Neural progenitor cell (in vitro differentiated cells): ENCODE measurements at regions not wholly inside any gene's neighbourhood (a gene's known extent, or its start where the extent isn't known, plus 50 kb on each side); places are given as distances from the start of the nearest gene placed in this dataset.

Source experiments
- DNase-seq: peaks from one replicate; pipeline ENCODE4 v3.0.0-alpha.2; 2016; ENCODE audit warnings: low spot score
- H2AFZ ChIP-seq: fragments of 200-600 bp; sonication (generic); replicated peaks from 2 replicates; pipeline ENCODE4 v1.6.1; 2016; ENCODE audit warnings: antibody characterized with exemption
- H3F3A ChIP-seq: fragments of 200-600 bp; sonication (generic); 2 replicates; pipeline ENCODE4 v1.6.1; 2016; ENCODE audit warnings: antibody characterized with exemption, low read depth
- H3K27ac ChIP-seq: fragments of 200-600 bp; sonication (generic); 2 replicates; pipeline ENCODE4 v1.5.1; 2016; ENCODE audit warnings: mild to moderate bottlenecking
- H3K27me3 ChIP-seq: fragments of 200-600 bp; sonication (generic); 2 replicates; pipeline ENCODE4 v1.6.1; 2016; ENCODE audit warnings: mild to moderate bottlenecking, moderate library complexity
- H3K36me3 ChIP-seq: fragments of 200-600 bp; sonication (generic); 2 replicates; pipeline ENCODE4 v1.5.1; 2016
- H3K4me1 ChIP-seq: fragments of 200-600 bp; sonication (generic); 2 replicates; pipeline ENCODE4 v1.6.1; 2016; ENCODE audit warnings: mixed run types
- H3K4me2 ChIP-seq: fragments of 200-600 bp; sonication (generic); 2 replicates; pipeline ENCODE4 v1.6.1; 2016
- H3K4me3 ChIP-seq: fragments of 200-600 bp; sonication (generic); 2 replicates; pipeline ENCODE4 v1.5.1; 2016
- H3K79me2 ChIP-seq: fragments of 200-600 bp; sonication (generic); 2 replicates; pipeline ENCODE4 v1.6.1; 2016; ENCODE audit warnings: low read depth
- H3K9ac ChIP-seq: fragments of 200-600 bp; sonication (generic); 2 replicates; pipeline ENCODE4 v1.6.1; 2016
- H3K9me3 ChIP-seq: fragments of 200-600 bp; sonication (generic); 2 replicates; pipeline ENCODE4 v1.5.1; 2016; ENCODE audit warnings: low read depth
- H4K20me1 ChIP-seq: fragments of 200-600 bp; sonication (generic); 2 replicates; pipeline ENCODE4 v1.6.1; 2016; ENCODE audit warnings: low read depth
- H3K27ac Mint-ChIP-seq: 3 replicates; pipeline ENCODE4 v1.8.0; 2021; ENCODE audit warnings: mixed read lengths
- H3K27me3 Mint-ChIP-seq: 2 replicates; pipeline ENCODE4 v1.8.0; 2022; ENCODE audit warnings: low read depth, mild to moderate bottlenecking, inconsistent platforms, moderate library complexity, mixed read lengths; ENCODE audit not compliant: insufficient read depth
- H3K36me3 Mint-ChIP-seq: 3 replicates; pipeline ENCODE4 v1.8.0; 2021; ENCODE audit warnings: mixed read lengths
- H3K4me1 Mint-ChIP-seq: 3 replicates; pipeline ENCODE4 v1.8.0; 2021; ENCODE audit warnings: mixed read lengths
- H3K4me3 Mint-ChIP-seq: 3 replicates; pipeline ENCODE4 v1.8.0; 2021; ENCODE audit warnings: mild to moderate bottlenecking, moderate library complexity, mixed read lengths
- H3K9me3 Mint-ChIP-seq: 3 replicates; pipeline ENCODE4 v1.8.0; 2020; ENCODE audit warnings: mixed read lengths
- EZH2 ChIP-seq: fragments of 200-600 bp; sonication (generic); IDR thresholded peaks from 2 replicates; pipeline ENCODE4 v1.6.1; 2017; ENCODE audit warnings: antibody characterized with exemption, mild to moderate bottlenecking, moderate library complexity
- EZH2phosphoT487 ChIP-seq: fragments of 200-600 bp; sonication (generic); IDR thresholded peaks from 2 replicates; pipeline ENCODE4 v1.6.1; 2017; ENCODE audit warnings: antibody characterized with exemption
- TF ChIP-seq, protein P1 (sequence below): fragments of 200-600 bp; sonication (generic); IDR thresholded peaks from 2 replicates; pipeline ENCODE4 v1.5.1; 2017; ENCODE audit warnings: antibody characterized with exemption, mild to moderate bottlenecking

DNA sequence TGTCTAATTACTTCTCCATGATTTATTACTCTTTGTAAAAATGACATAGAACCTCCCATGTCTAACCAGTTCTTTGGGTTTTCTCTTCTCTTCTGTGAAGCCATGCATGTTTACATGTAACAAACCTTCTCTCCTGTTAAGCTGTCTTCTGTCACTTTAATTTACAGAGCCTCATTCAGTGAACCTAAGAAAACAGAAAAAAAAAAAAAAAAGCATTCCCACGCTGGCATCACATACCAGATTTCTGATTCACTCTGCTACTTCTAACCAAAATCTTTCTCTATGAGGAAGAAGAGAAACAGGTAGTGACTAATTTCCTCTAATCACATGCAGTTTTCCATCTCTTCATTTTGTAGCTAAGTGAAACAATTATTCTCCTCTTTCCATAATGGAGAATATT lies 141.4 kb upstream of the CXADR start:
- no peak overlapping the region for H3K4me2 ChIP-seq
- no peak for TF ChIP-seq EZH2
- H3K27ac Mint-ChIP-seq = peak overlapping the region; percentile 43

DNA sequence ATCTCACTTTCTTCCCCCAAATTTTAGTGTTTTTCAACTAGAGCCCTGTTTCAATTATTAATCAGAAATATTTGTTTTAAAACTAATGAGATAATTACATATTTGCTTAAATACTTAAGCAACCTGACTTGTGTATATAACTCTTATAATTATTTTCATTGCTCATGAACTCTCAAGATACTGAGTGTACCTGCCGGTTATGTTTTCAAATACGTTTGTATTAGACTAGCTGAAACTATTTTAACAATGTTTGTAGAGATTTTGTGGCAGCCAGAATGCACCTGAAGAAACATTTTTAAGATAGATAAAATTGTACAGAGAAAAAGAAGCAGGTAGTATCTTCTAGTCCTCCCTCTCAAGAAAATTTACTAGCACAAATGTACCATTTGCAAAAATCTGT lies 140.6 kb upstream of the CXADR start:
- Mint-ChIP-seq H3K9me3 (peaks cover 22% of the 10 kb centered on the region), H3K36me3 (peaks cover 3% of the 10 kb centered on the region), H3K4me1 (peaks cover 18% of the 10 kb centered on the region), H3K4me3 (no peak overlapping the region), H3K27ac (no peak overlapping the region), H3K27me3 (peaks cover 3% of the 10 kb centered on the region)
- Histone ChIP-seq H4K20me1 (no peaks in the 10 kb centered on the region), H3K27me3 (no peaks in the 10 kb centered on the region), H2AFZ (no peak overlapping the region), H3K4me3 (no peak overlapping the region), H3F3A (no peaks in the 10 kb centered on the region), H3K4me1 (peaks cover 6% of the 10 kb centered on the region), H3K4me2 (no peak overlapping the region), H3K9me3 (no peaks in the 10 kb centered on the region), H3K9ac (no peak overlapping the region), H3K79me2 (no peaks in the 10 kb centered on the region), H3K36me3 (no peaks in the 10 kb centered on the region), H3K27ac (no peak overlapping the region)
- TF ChIP-seq EZH2phosphoT487 (no peak), EZH2 (no peak)
- TF ChIP-seq, protein P1, sequence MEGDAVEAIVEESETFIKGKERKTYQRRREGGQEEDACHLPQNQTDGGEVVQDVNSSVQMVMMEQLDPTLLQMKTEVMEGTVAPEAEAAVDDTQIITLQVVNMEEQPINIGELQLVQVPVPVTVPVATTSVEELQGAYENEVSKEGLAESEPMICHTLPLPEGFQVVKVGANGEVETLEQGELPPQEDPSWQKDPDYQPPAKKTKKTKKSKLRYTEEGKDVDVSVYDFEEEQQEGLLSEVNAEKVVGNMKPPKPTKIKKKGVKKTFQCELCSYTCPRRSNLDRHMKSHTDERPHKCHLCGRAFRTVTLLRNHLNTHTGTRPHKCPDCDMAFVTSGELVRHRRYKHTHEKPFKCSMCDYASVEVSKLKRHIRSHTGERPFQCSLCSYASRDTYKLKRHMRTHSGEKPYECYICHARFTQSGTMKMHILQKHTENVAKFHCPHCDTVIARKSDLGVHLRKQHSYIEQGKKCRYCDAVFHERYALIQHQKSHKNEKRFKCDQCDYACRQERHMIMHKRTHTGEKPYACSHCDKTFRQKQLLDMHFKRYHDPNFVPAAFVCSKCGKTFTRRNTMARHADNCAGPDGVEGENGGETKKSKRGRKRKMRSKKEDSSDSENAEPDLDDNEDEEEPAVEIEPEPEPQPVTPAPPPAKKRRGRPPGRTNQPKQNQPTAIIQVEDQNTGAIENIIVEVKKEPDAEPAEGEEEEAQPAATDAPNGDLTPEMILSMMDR = no peak
- no peak for DNase-seq

More for the DNA sequence above, 141.4 kb upstream of the CXADR start:
- Mint-ChIP-seq H3K36me3 (peaks cover 3% of the 10 kb centered on the region), H3K9me3 (peaks cover 20% of the 10 kb centered on the region), H3K4me1 (peaks cover 18% of the 10 kb centered on the region), H3K4me3 (no peak overlapping the region), H3K27me3 (peaks cover 3% of the 10 kb centered on the region)
- H3F3A ChIP-seq = no peaks in the 10 kb centered on the region
- no peaks in the 10 kb centered on the region for H3K9me3 ChIP-seq
- H3K36me3 ChIP-seq = no peaks in the 10 kb centered on the region
- H2AFZ ChIP-seq = no peak overlapping the region
- H3K27me3 ChIP-seq = no peaks in the 10 kb centered on the region
- no peak overlapping the region for H3K4me3 ChIP-seq
- H3K9ac ChIP-seq = no peak overlapping the region
- H3K27ac ChIP-seq = no peak overlapping the region
- H4K20me1 ChIP-seq = no peaks in the 10 kb centered on the region
- DNase-seq = no peak
- no peaks in the 10 kb centered on the region for H3K79me2 ChIP-seq
- peaks cover 6% of the 10 kb centered on the region for H3K4me1 ChIP-seq

DNA sequence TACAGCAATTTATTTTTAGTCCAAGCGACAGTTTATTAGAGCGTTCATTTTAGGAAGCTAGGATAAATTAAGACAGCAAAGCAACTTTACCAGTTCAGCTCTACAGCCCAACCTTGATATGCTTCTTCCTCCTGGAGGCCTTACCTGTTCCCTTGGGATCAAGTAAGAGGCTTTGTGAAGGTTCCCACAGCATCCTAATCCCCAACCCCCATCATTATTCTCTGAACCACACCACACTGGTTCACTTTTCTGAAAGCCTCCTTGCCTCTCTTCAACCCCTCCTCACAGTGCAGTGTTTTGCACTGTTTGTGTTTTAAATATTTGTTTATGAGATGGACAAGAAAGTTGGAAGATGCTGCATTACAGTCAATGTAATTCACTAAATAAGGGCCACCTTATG lies 126.3 kb upstream of the CXADR start:
- Histone ChIP-seq H3K4me3 (no peak overlapping the region), H3F3A (peaks cover 6% of the 10 kb centered on the region)
- peaks cover 22% of the 10 kb centered on the region for H3K4me1 Mint-ChIP-seq

DNA sequence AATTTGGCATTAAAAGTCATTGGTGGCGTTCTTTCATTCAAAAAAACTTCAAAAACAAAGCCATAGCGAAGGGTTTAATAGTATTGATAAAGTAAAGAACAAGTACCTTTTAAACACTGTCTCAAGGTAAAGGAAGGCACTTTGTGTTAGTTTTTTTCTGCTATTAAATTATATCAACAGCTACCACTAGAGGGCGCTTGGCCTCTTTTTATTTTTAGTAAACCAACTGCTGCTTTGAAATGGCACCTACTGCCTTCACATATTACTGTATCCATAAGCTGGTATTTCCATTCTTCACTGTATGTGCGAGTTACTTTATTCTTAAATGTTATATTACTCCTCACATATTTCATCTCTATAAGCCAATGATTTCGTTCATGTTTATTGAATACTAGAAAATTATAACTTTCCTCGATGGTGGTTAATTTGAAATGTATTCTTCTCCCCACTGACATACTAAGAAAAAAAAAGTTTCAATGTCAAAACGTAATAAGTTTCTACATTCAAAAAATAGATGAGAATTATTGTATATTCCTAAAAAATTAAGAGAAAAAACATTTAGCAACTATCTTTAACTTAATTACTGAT lies 125.7 kb upstream of the CXADR start:
- Histone ChIP-seq H3K4me3 (no peak overlapping the region), H3K4me2 (peak overlapping the region; percentile 11), H3K36me3 (no peaks in the 10 kb centered on the region), H3F3A (peaks cover 6% of the 10 kb centered on the region), H3K27ac (no peak overlapping the region), H3K9me3 (no peaks in the 10 kb centered on the region), H3K4me1 (peaks cover 8% of the 10 kb centered on the region), H3K27me3 (no peaks in the 10 kb centered on the region), H4K20me1 (no peaks in the 10 kb centered on the region), H3K9ac (no peak overlapping the region), H2AFZ (peak overlapping the region; percentile 32), H3K79me2 (no peaks in the 10 kb centered on the region)
- peaks cover 6% of the 10 kb centered on the region for H3K27me3 Mint-ChIP-seq
- H3K9me3 Mint-ChIP-seq = peaks cover 18% of the 10 kb centered on the region
- H3K27ac Mint-ChIP-seq = no peak overlapping the region
- H3K4me3 Mint-ChIP-seq = no peak overlapping the region
- H3K4me1 Mint-ChIP-seq = peaks cover 24% of the 10 kb centered on the region
- TF ChIP-seq EZH2phosphoT487 (no peak), EZH2 (no peak)
- TF ChIP-seq, protein P1 = peak; percentile 88
- peak; percentile 80 for DNase-seq
- peaks cover 3% of the 10 kb centered on the region for H3K36me3 Mint-ChIP-seq

More for the DNA sequence above, 126.3 kb upstream of the CXADR start:
- Histone ChIP-seq H3K79me2 (no peaks in the 10 kb centered on the region), H3K27ac (no peak overlapping the region), H3K4me1 (peaks cover 8% of the 10 kb centered on the region), H3K36me3 (no peaks in the 10 kb centered on the region), H3K27me3 (no peaks in the 10 kb centered on the region), H3K9ac (no peak overlapping the region), H2AFZ (peak overlapping the region; percentile 32), H3K9me3 (no peaks in the 10 kb centered on the region), H4K20me1 (no peaks in the 10 kb centered on the region), H3K4me2 (peak overlapping the region; percentile 11)
- DNase-seq = peak; percentile 25
- Mint-ChIP-seq H3K9me3 (peaks cover 21% of the 10 kb centered on the region), H3K36me3 (peaks cover 3% of the 10 kb centered on the region), H3K27ac (peak overlapping the region; percentile 43), H3K4me3 (no peak overlapping the region), H3K27me3 (peaks cover 6% of the 10 kb centered on the region)
- no peak for TF ChIP-seq EZH2phosphoT487
- TF ChIP-seq, protein P1 = no peak
- no peak for TF ChIP-seq EZH2
